ENCODE measurements at regions not wholly inside any gene's neighbourhood (a gene's known extent, or its start where the extent isn't known, plus 50 kb on each side); places are given as distances from the start of the nearest gene placed in this dataset.
"Not testable (repeated sequence)": the region's sequence is repeated elsewhere in the genome, so short reads cannot be mapped to it uniquely, and the experiment has no call there.

- not testable (repeated sequence) for DNase-seq
Measured at GRCh38 chr14:106770158-106770672, 1243.8 kb downstream of the TMEM121 start.

- not testable (repeated sequence) for DNase-seq
Measured at GRCh38 chr14:106774889-106775480, 1248.6 kb downstream of the TMEM121 start.

- no peak for DNase-seq
Measured at GRCh38 chr14:106776395-106776983, 1250.1 kb downstream of the TMEM121 start.

GRCh38 chr14:106778986-106779385 lies 1252.6 kb downstream of the TMEM121 start:
- DNase-seq, result no peak

DNA sequence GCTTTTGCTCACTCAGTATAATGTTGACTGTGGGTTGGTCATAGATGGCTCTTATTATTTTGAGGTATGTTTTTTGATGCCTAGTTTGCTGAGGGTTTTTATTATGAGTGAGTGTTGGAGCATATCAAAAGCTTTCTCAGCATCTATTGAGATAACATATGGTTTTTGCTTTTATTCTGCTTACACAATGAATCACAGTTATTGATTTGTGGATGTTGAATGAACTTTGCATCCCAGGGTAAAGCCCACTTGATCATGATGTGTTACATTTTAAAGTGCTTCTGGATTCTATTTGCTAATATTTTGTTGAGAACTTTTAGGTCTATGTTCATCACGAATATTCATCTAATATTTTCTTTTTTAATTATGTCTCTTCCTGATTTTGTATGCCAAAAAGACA lies 1260.3 kb downstream of the TMEM121 start:
- DNase-seq, result no peak

DNA sequence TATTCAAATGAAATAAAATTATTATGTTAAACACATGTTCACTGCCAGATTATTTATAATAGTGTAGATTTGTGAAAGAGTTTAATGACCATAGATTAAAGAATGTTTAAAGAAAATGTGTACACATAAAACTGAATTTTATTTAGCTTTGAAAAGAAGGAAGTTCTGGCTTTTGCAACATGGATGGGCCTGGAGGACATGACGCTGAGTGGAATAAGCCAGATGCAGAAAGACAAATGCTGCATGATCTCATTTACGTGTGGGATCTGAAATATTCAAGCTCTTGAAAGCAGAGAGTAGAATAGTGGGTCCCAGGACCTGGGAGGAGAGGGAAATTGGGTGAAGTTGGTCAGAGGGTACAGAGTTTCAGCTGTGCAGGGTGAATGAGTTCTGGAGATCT lies 1261.2 kb downstream of the TMEM121 start:
- no peak for DNase-seq

- DNase-seq, result no peak
Measured at GRCh38 chr14:106788534-106788933, 1262.2 kb downstream of the TMEM121 start.

DNA sequence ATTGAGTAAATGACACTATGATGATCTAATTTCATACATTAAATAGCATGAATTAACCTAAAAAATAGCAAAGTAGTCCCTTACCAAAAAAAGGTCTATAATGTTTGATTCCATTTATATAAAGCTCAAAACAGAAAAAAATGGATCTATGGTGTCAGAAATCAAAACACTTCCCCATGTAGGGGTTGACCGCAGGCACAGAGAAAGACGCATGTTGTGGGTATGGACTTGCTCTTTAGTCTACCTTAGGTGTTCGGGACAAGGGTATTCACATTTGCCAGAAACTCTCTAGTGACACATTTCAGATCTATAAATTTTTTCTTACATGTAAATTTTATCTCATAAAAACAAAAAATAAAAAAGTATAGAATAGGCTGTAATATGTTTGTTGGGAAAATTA lies 1262.9 kb downstream of the TMEM121 start:
- DNase-seq, result no peak

DNA sequence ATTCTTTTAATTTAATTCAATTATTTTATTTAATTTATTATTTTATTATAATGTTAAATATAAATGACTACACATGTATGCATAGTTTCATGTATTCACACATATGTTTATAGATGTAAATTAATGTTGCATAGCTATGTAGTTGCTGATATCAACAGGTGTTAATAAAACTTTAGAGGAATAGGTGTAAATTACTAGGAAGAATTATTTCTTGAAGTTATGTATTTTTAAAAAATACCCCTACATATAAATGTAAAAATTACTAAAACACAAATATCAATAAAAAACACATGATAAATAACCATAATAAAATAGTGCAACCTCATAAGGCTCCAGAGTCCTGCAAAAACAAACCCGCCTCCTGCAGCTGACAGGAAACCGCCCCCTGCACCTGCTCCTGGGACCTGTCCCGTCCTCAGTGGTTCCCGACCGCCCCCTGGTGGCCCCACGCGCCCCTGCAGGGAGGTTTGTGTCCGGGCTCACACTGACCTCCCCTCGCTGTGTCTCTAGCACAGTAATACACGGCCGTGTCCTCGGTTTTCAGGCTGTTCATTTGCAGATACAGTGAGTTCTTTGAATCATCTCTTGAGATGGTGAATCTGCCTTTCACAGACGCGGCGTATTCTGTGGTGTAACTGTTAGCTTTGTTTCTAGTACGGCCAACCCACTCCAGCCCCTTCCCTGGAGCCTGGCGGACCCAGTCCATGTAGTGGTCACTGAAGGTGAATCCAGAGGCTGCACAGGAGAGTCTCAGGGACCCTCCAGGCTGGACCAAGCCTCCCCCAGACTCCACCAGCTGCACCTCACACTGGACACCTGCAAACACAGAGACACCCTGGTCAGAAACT lies 1264.0 kb downstream of the TMEM121 start:
- DNase-seq, result no peak

DNA sequence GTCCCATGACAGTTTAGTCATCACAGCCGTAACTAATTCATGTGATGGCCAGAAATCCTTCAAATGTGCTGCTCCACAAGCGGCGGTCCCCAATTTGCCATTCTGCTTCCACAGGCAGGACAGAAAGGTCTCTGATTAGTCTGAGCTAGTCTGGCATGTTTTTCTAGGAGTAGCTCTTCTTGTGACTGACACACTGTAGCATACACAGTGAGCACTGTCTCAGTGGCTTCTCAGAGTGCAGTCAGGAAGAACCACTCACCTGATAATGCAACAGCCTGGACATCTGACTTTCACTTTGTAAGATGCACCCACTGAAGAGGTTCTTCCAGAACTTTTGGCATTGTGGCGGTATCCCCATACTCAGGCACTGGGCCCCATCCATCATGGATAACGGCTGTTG lies 1266.2 kb downstream of the TMEM121 start:
- no peak for DNase-seq

GRCh38 chr14:106798166-106798565 lies 1271.8 kb downstream of the TMEM121 start:
- DNase-seq, result not testable (repeated sequence)

- DNase-seq, result no peak
Measured at GRCh38 chr14:106802413-106803364, 1276.3 kb downstream of the TMEM121 start.

- no peak for DNase-seq
Measured at GRCh38 chr14:106803379-106803778, 1277.0 kb downstream of the TMEM121 start.

GRCh38 chr14:106807493-106807892 lies 1281.1 kb downstream of the TMEM121 start:
- no peak for DNase-seq

- DNase-seq, result no peak
Measured at GRCh38 chr14:106808458-106808857, 1282.1 kb downstream of the TMEM121 start.

GRCh38 chr14:106808907-106809306 lies 1282.5 kb downstream of the TMEM121 start:
- no peak for DNase-seq

- no peak for DNase-seq
Measured at GRCh38 chr14:106809615-106810014, 1283.2 kb downstream of the TMEM121 start.

GRCh38 chr14:106810168-106810567 lies 1283.8 kb downstream of the TMEM121 start:
- DNase-seq, result not testable (repeated sequence)

- no peak for DNase-seq
Measured at GRCh38 chr14:106811162-106811561, 1284.8 kb downstream of the TMEM121 start.

- no peak for DNase-seq
Measured at GRCh38 chr14:106812788-106813476, 1286.5 kb downstream of the TMEM121 start.

DNA sequence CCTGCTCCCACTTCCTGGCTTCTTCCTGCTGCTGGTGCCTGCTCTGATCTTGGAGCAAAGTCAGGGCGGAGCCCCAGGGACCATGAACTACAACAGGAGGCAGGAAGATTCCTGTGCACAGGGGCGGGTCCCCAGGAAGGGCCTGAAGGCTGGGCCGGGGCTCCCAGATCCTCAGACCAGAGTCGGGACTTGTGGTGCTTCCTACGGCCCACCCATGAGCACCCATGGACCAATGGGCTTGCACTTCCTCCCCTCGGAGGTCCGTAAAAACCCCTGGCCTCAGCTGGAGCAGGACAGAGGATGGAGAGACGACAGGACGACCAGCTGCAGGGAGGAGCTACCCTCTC lies 1287.1 kb downstream of the TMEM121 start:
- no peak for DNase-seq

- DNase-seq, result no peak
Measured at GRCh38 chr14:106820119-106820518, 1293.7 kb downstream of the TMEM121 start.
